ENCODE measurements at regions not wholly inside any gene's neighbourhood (a gene's known extent, or its start where the extent isn't known, plus 50 kb on each side); places are given as distances from the start of the nearest gene placed in this dataset.
A peak's percentile ranks its signal among the peaks of the same experiment; 100 is the strongest.
"Not testable (repeated sequence)": the region's sequence is repeated elsewhere in the genome, so short reads cannot be mapped to it uniquely, and the experiment has no call there.

- no peak for TF ChIP-seq CTCF (conservative IDR thresholded peaks at IDR 0.05; ENCODE audit: low read depth, low read length)
- Histone ChIP-seq H3K27me3 (ENCODE audit: insufficient read depth, low read depth) (peaks cover 36% of the 10 kb centered on the region), H3K4me1 (ENCODE audit: low read depth, poor library complexity, severe bottlenecking) (no peaks in the 10 kb centered on the region), H3K27ac (no peak overlapping the region), H3K36me3 (ENCODE audit: insufficient read depth) (no peaks in the 10 kb centered on the region), H4K20me1 (ENCODE audit: insufficient read depth) (no peaks in the 10 kb centered on the region), H3K4me2 (no peak overlapping the region), H2AFZ (ENCODE audit: low read depth) (no peak overlapping the region), H3K79me2 (ENCODE audit: insufficient read depth, low read depth) (no peaks in the 10 kb centered on the region), H3K9ac (no peak overlapping the region), H3K4me3 (IDR thresholded peaks at IDR 0.05; ENCODE audit: insufficient read depth, low read depth, low read length) (no peak overlapping the region)
These were observed 79.1 kb upstream of the SEC14L1 start for GRCh38 chr17:77061669-77062068.

GRCh38 chr17:77064598-77064997 is 76.2 kb upstream of the SEC14L1 start:
- Histone ChIP-seq H3K4me2 (no peak overlapping the region), H3K9ac (no peak overlapping the region), H4K20me1 (ENCODE audit: insufficient read depth) (no peaks in the 10 kb centered on the region), H3K4me3 (IDR thresholded peaks at IDR 0.05; ENCODE audit: insufficient read depth, low read depth, low read length) (no peak overlapping the region), H3K27me3 (ENCODE audit: insufficient read depth, low read depth) (peaks cover 34% of the 10 kb centered on the region; the same call in 1 of the 2 replicates), H3K27ac (no peak overlapping the region), H2AFZ (ENCODE audit: low read depth) (no peak overlapping the region), H3K36me3 (ENCODE audit: insufficient read depth) (no peaks in the 10 kb centered on the region), H3K4me1 (ENCODE audit: low read depth, poor library complexity, severe bottlenecking) (no peaks in the 10 kb centered on the region), H3K79me2 (ENCODE audit: insufficient read depth, low read depth) (no peaks in the 10 kb centered on the region)
- no peak for TF ChIP-seq CTCF (conservative IDR thresholded peaks at IDR 0.05; ENCODE audit: low read depth, low read length)

GRCh38 chr17:77066165-77066564 is 74.6 kb upstream of the SEC14L1 start:
- Histone ChIP-seq H3K4me3 (IDR thresholded peaks at IDR 0.05; ENCODE audit: insufficient read depth, low read depth, low read length) (no peak overlapping the region), H2AFZ (ENCODE audit: low read depth) (no peak overlapping the region), H3K36me3 (ENCODE audit: insufficient read depth) (no peaks in the 10 kb centered on the region), H3K79me2 (ENCODE audit: insufficient read depth, low read depth) (no peaks in the 10 kb centered on the region), H3K9ac (no peak overlapping the region), H3K4me1 (ENCODE audit: low read depth, poor library complexity, severe bottlenecking) (no peaks in the 10 kb centered on the region), H4K20me1 (ENCODE audit: insufficient read depth) (no peaks in the 10 kb centered on the region), H3K27ac (no peak overlapping the region), H3K4me2 (no peak overlapping the region), H3K27me3 (ENCODE audit: insufficient read depth, low read depth) (peaks cover 35% of the 10 kb centered on the region)
- no peak for TF ChIP-seq CTCF (conservative IDR thresholded peaks at IDR 0.05; ENCODE audit: low read depth, low read length)

- not testable (repeated sequence) for H3K4me1 ChIP-seq (ENCODE audit: low read depth, poor library complexity, severe bottlenecking); H3K79me2 ChIP-seq (ENCODE audit: insufficient read depth, low read depth); H3K27ac ChIP-seq; H3K36me3 ChIP-seq (ENCODE audit: insufficient read depth); H3K4me2 ChIP-seq; H4K20me1 ChIP-seq (ENCODE audit: insufficient read depth); H3K4me3 ChIP-seq (IDR thresholded peaks at IDR 0.05; ENCODE audit: insufficient read depth, low read depth, low read length); H3K9ac ChIP-seq
- peak overlapping the region; percentile 26; the same call in 1 of the 2 replicates for H2AFZ ChIP-seq (ENCODE audit: low read depth)
- peaks cover 42% of the 10 kb centered on the region for H3K27me3 ChIP-seq (ENCODE audit: insufficient read depth, low read depth)
- peak; percentile 86 for TF ChIP-seq CTCF (conservative IDR thresholded peaks at IDR 0.05; ENCODE audit: low read depth, low read length)
These were observed 73.9 kb upstream of the SEC14L1 start for GRCh38 chr17:77066726-77067409.
